ENCODE measurements at regions not wholly inside any gene's neighbourhood (a gene's known extent, or its start where the extent isn't known, plus 50 kb on each side); places are given as distances from the start of the nearest gene placed in this dataset.

DNA sequence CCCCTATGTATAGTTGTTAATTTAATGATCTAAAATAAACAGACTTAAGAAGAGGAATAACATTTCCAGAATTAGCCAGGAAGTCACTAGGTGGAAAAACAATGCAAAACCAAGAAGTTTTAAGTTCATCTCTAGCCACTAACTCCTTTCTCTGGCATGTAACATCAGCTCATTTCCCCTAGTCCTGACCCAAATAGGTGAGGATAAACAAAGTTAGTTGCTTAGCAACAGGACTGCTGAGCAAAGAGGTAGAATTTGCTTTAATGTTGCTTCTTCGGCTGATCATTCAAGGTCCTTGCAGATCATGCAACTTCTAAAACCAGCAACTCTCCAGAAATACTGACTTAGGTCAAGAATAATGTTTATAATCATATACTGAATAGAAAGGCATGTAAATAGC is 675.8 kb downstream of the CETN3 start:
- TF ChIP-seq, protein P1, sequence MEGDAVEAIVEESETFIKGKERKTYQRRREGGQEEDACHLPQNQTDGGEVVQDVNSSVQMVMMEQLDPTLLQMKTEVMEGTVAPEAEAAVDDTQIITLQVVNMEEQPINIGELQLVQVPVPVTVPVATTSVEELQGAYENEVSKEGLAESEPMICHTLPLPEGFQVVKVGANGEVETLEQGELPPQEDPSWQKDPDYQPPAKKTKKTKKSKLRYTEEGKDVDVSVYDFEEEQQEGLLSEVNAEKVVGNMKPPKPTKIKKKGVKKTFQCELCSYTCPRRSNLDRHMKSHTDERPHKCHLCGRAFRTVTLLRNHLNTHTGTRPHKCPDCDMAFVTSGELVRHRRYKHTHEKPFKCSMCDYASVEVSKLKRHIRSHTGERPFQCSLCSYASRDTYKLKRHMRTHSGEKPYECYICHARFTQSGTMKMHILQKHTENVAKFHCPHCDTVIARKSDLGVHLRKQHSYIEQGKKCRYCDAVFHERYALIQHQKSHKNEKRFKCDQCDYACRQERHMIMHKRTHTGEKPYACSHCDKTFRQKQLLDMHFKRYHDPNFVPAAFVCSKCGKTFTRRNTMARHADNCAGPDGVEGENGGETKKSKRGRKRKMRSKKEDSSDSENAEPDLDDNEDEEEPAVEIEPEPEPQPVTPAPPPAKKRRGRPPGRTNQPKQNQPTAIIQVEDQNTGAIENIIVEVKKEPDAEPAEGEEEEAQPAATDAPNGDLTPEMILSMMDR (IDR thresholded peaks at IDR 0.05; ENCODE audit: extremely low read depth in 1 of 2, insufficient read depth in 1 of 2, low read depth in 1 of 2, low read length in 2 of 2): no peak
- TF ChIP-seq, protein P2, sequence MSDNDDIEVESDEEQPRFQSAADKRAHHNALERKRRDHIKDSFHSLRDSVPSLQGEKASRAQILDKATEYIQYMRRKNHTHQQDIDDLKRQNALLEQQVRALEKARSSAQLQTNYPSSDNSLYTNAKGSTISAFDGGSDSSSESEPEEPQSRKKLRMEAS (IDR thresholded peaks at IDR 0.05; ENCODE audit: insufficient read depth, insufficient read length): no peak
- no peak for TF ChIP-seq EZH2 (IDR thresholded peaks at IDR 0.05; ENCODE audit: borderline replicate concordance, low read depth, low read length, severe bottlenecking)
- no peak for TF ChIP-seq POLR2A (IDR thresholded peaks at IDR 0.05; ENCODE audit: low read depth, low read length)
- no peak for TF ChIP-seq POLR2AphosphoS5 (IDR thresholded peaks at IDR 0.05; ENCODE audit: insufficient read depth, low read depth, low read length)
- TF ChIP-seq FOS (IDR thresholded peaks at IDR 0.05; ENCODE audit: borderline replicate concordance, insufficient read depth, low read length): no peak

All from endothelial cell of umbilical vein (primary cell).